Mucosa of descending colon (tissue), 3 donors: ENCODE measurements at regions not wholly inside any gene's neighbourhood (a gene's known extent, or its start where the extent isn't known, plus 50 kb on each side); places are given as distances from the start of the nearest gene placed in this dataset.

ENCODE experiments used
- ATAC-seq: fragments of 200-7000 bp; cut with Tn5 transposase; one replicate; pipeline ENCODE4 v1.9.1; 2020; ENCODE audit warnings: mild to moderate bottlenecking, moderate library complexity
- DNase-seq, 3 donors: peaks; one replicate each; pipeline ENCODE4 v3.0.0-alpha.2; 2020
- H3K36me3 ChIP-seq: fragments of 200-600 bp; one replicate; pipeline ENCODE4 v1.8.0; 2021; ENCODE audit warnings: low read depth, mild to moderate bottlenecking
- H3K4me1 ChIP-seq: fragments of 200-600 bp; one replicate; pipeline ENCODE4 v1.8.0; 2021; ENCODE audit warnings: low read depth, mild to moderate bottlenecking
- H3K4me3 ChIP-seq: fragments of 200-600 bp; one replicate; pipeline ENCODE4 v1.8.0; 2021; ENCODE audit warnings: mild to moderate bottlenecking
- H3K9me3 ChIP-seq: fragments of 200-600 bp; one replicate; pipeline ENCODE4 v1.8.0; 2021; ENCODE audit warnings: mild to moderate bottlenecking
- CTCF ChIP-seq: fragments of 200-600 bp; IDR thresholded peaks from one replicate; pipeline ENCODE4 v1.8.0; 2022; ENCODE audit warnings: antibody characterized with exemption, mild to moderate bottlenecking
- intact Hi-C, 2 donors: fragments of 100-400 bp; cut with DNase I in 1 of 2; cut with micrococcal nuclease in 1 of 2; formaldehyde crosslinking; loops; one replicate each; pipeline versions ENCODE4 v1.11.0 to v1.11.1; 2022; cut with DNase I, micrococcal nuclease
- donor health status: DM: no; HTN: no; CAD: no; lungs with moderate emphysema.
- donor health status: DM: no; HTN: no; CAD: no.
- donor health status: DM: no; HTN: yes; CAD: no.

- ATAC-seq (no peak), DNase-seq (no peak)
- TF ChIP-seq CTCF: no peak
- Histone ChIP-seq H3K4me3 (no peak overlapping the region), H3K36me3 (no peaks in the 10 kb centered on the region), H3K9me3 (no peaks in the 10 kb centered on the region), H3K4me1 (no peaks in the 10 kb centered on the region)
- intact Hi-C loops: no loop called here
Measured at GRCh38 chr12:30862486-30862885, 64.1 kb upstream of the TSPAN11 start.

- intact Hi-C loops: no loop called here
- no peak for TF ChIP-seq CTCF
- DNase-seq (no peak), ATAC-seq (no peak)
- no peaks in the 10 kb centered on the region for H3K9me3 ChIP-seq
- H3K36me3 ChIP-seq: no peaks in the 10 kb centered on the region
- no peaks in the 10 kb centered on the region for H3K4me1 ChIP-seq
- no peak overlapping the region for H3K4me3 ChIP-seq
Measured at GRCh38 chr12:30859226-30859625, 67.3 kb upstream of the TSPAN11 start.

- Histone ChIP-seq H3K36me3 (no peaks in the 10 kb centered on the region), H3K9me3 (no peaks in the 10 kb centered on the region), H3K4me1 (no peaks in the 10 kb centered on the region), H3K4me3 (no peak overlapping the region)
- DNase-seq (no peak), ATAC-seq (no peak)
- intact Hi-C loops: no loop called here
- TF ChIP-seq CTCF: no peak
Measured at GRCh38 chr12:30858471-30858870, 68.1 kb upstream of the TSPAN11 start.

- ATAC-seq (no peak), DNase-seq (no peak)
Measured at GRCh38 chr12:30853561-30854133, 72.9 kb upstream of the TSPAN11 start.

GRCh38 chr12:30850684-30851083, 75.9 kb upstream of the TSPAN11 start:
- no peak for TF ChIP-seq CTCF
- Histone ChIP-seq H3K4me1 (no peaks in the 10 kb centered on the region), H3K9me3 (no peaks in the 10 kb centered on the region), H3K36me3 (no peaks in the 10 kb centered on the region), H3K4me3 (no peak overlapping the region)
- intact Hi-C loops: no loop called here
- DNase-seq: no peak
- ATAC-seq: no peak

More at GRCh38 chr12:30853561-30854133, 72.9 kb upstream of the TSPAN11 start:
- Histone ChIP-seq H3K36me3 (no peaks in the 10 kb centered on the region), H3K4me1 (no peaks in the 10 kb centered on the region), H3K9me3 (no peaks in the 10 kb centered on the region), H3K4me3 (no peak overlapping the region)
- TF ChIP-seq CTCF: no peak
- intact Hi-C loops: no loop called here

- peak; percentile 39 for TF ChIP-seq CTCF
- intact Hi-C loops: loop anchor here (10.0 kb wide), 2 partner anchors 388 to 398 kb away; no protein-coding TSS in a partner anchor
Measured at GRCh38 chr12:30847259-30847658, 79.3 kb upstream of the TSPAN11 start.

More at GRCh38 chr12:30847259-30847658, 79.3 kb upstream of the TSPAN11 start:
- Histone ChIP-seq H3K36me3 (no peaks in the 10 kb centered on the region), H3K4me1 (no peaks in the 10 kb centered on the region), H3K4me3 (no peak overlapping the region), H3K9me3 (no peaks in the 10 kb centered on the region)
- peak; percentile 24 for ATAC-seq
- DNase-seq: peak in 1 of 3 donors; percentile 59
